HFF-Myc (cell line): ENCODE measurements at regions not wholly inside any gene's neighbourhood (a gene's known extent, or its start where the extent isn't known, plus 50 kb on each side); places are given as distances from the start of the nearest gene placed in this dataset.

Experiments
- DNase-seq: peaks from one replicate; pipeline ENCODE4 v3.0.0-alpha.2; 2011; ENCODE audit warnings: low read depth; ENCODE audit errors: extremely low read depth
- H3K4me3 ChIP-seq: replicated peaks from 2 replicates; pipeline ENCODE4 v1.5.1; 2011; ENCODE audit warnings: low read depth, mild to moderate bottlenecking, control low read depth, low read length
- CTCF ChIP-seq: IDR thresholded peaks from 2 replicates; pipeline ENCODE4 v1.5.1; 2012; ENCODE audit warnings: mild to moderate bottlenecking, low read depth, low read length, control low read depth; ENCODE audit errors: missing control alignments

DNA sequence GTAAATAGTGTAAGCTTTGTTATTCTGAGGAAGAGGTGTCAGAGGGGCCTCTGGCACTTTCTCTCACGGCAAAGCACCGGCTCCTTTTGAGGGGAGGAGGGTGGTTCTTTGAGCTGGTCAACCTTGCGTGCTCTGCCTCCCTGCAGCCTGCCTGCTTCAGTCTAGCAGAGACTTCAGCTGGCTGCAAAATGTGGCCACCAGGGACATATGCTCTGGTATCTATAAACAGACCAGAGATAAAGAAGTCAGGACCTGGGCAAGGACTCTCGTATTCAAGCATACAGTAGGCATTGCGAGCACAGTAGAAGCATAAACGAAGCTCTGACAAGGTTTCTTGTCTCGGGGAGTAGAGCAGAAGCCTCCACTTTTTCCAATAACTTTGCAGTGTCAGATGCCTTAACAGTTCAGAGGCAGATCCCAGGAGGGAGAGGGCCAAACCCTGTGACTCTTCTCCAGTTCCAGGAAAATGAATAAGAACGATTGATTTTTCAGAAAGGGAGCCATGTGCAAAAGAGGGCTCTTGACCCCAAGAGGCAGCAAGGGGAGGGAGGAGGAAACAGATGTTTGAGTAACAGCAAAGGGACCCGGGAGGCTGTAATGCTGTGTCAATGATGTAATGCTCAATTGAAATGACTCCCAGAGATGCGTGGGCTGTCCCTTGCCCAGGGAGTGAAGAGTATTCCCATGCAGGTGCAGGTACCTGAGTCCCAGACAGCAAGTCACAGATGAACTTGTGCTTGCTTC is 57.9 kb upstream of the TEX13D start:
- no peak overlapping the region for H3K4me3 ChIP-seq
- DNase-seq = no peak
- TF ChIP-seq CTCF = no peak

DNA sequence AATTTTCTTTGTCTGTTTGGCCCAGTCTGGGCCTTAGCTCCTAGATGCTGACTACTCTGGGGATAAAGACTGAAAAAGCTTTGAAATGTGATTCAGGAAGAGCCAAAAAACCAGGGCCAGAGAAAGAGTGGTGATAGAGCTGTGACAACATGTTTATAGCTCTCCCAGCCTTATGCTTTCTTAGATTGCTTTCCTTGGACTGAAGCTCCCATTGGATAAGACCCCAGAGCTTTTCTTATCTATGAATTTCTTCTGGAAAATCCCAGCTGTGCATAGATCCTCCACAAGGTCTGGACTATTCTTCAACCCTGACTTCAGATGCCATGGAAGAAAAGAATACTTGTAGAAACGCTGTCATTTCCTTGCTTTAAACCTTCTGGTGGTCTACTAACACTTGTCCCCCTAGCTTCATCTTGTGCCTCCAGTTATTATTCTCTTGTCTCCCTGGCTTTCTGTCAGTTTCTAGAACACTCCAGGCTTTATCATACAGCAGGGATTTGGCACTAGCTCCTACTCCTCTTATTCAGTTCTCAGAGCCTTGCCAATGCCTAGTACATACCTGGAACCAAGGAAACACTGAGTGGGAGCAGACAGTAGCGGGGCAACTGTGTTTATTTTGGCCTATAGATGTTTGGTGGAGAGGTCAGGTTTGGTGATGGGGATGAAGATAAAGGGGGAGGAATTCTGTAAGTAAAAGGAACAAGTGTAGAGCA is 57.1 kb upstream of the TEX13D start:
- no peak overlapping the region for H3K4me3 ChIP-seq
- no peak for TF ChIP-seq CTCF
- no peak for DNase-seq

- H3K4me3 ChIP-seq = no peak overlapping the region
- DNase-seq = no peak
- no peak for TF ChIP-seq CTCF
Measured at GRCh38 chrX:124280294-124280902, 52.1 kb upstream of the TEX13D start.

DNA sequence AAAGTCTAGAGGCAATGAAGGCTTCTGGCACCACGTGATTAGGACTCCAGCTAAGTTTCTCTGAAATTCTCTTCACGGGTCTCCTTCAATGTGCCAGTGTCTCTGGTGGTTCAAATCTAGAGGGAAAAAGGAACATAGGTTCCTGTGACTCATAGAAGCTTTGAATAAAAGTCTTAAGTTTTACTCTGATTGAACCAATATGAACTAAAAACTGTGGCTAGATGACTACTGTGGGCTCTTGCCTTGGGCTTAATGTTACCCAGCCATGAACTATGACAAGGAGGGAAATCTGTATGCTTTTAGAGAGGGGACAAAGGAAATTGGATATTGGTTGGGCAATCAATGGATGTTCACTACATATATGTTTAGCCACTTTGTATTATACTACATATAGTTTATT is 49.9 kb upstream of the TEX13D start:
- TF ChIP-seq CTCF = no peak
- H3K4me3 ChIP-seq = no peak overlapping the region
- DNase-seq = no peak
